ENCODE measurements at regions not wholly inside any gene's neighbourhood (a gene's known extent, or its start where the extent isn't known, plus 50 kb on each side); places are given as distances from the start of the nearest gene placed in this dataset.

GRCh38 chr4:11620861-11621260, 192.2 kb upstream of the HS3ST1 start:
- Histone ChIP-seq H3K9me3 (ENCODE audit: control insufficient read depth, insufficient read depth, low read length) (no peaks in the 10 kb centered on the region), H3K4me1 (ENCODE audit: control insufficient read depth, insufficient read depth, low read length) (no peaks in the 10 kb centered on the region; the same call in 1 of the 2 replicates), H3K27ac (ENCODE audit: low read length) (no peak overlapping the region), H3K27me3 (ENCODE audit: control insufficient read depth, insufficient read depth, low read length) (no peaks in the 10 kb centered on the region), H3K36me3 (ENCODE audit: control insufficient read depth, insufficient read depth, low read length) (no peaks in the 10 kb centered on the region), H3K4me3 (ENCODE audit: low read length) (no peak overlapping the region)
- WGBS (ENCODE audit: insufficient coverage, insufficient read length) = no CpG with 5 or more reads among the region's 2 CpGs
- no peak for DNase-seq (ENCODE audit: low read depth, low spot score)

GRCh38 chr4:11618666-11619282, 190.1 kb upstream of the HS3ST1 start:
- WGBS (ENCODE audit: insufficient coverage, insufficient read length) = no CpG with 5 or more reads among the region's 2 CpGs
- no peaks in the 10 kb centered on the region for H3K9me3 ChIP-seq (ENCODE audit: control insufficient read depth, insufficient read depth, low read length)

GRCh38 chr4:11616856-11617255, 188.2 kb upstream of the HS3ST1 start:
- WGBS (ENCODE audit: insufficient coverage, insufficient read length) = no CpG with 5 or more reads among the region's 4 CpGs

More at GRCh38 chr4:11618666-11619282, 190.1 kb upstream of the HS3ST1 start:
- Histone ChIP-seq H3K4me3 (ENCODE audit: low read length) (no peak overlapping the region), H3K36me3 (ENCODE audit: control insufficient read depth, insufficient read depth, low read length) (no peaks in the 10 kb centered on the region), H3K4me1 (ENCODE audit: control insufficient read depth, insufficient read depth, low read length) (no peaks in the 10 kb centered on the region), H3K27ac (ENCODE audit: low read length) (no peak overlapping the region), H3K27me3 (ENCODE audit: control insufficient read depth, insufficient read depth, low read length) (no peaks in the 10 kb centered on the region)
- no peak for DNase-seq (ENCODE audit: low read depth, low spot score)

GRCh38 chr4:11615601-11616000, 186.9 kb upstream of the HS3ST1 start:
- H3K36me3 ChIP-seq (ENCODE audit: control insufficient read depth, insufficient read depth, low read length) = no peaks in the 10 kb centered on the region
- no peak overlapping the region for H3K27ac ChIP-seq (ENCODE audit: low read length)
- H3K4me1 ChIP-seq (ENCODE audit: control insufficient read depth, insufficient read depth, low read length) = no peaks in the 10 kb centered on the region
- H3K9me3 ChIP-seq (ENCODE audit: control insufficient read depth, insufficient read depth, low read length) = no peaks in the 10 kb centered on the region
- no peaks in the 10 kb centered on the region for H3K27me3 ChIP-seq (ENCODE audit: control insufficient read depth, insufficient read depth, low read length)
- WGBS (ENCODE audit: insufficient coverage, insufficient read length) = no CpG with 5 or more reads among the region's 7 CpGs
- H3K4me3 ChIP-seq (ENCODE audit: low read length) = no peak overlapping the region
- no peak for DNase-seq (ENCODE audit: low read depth, low spot score)

More at GRCh38 chr4:11616856-11617255, 188.2 kb upstream of the HS3ST1 start:
- H3K4me1 ChIP-seq (ENCODE audit: control insufficient read depth, insufficient read depth, low read length) = no peaks in the 10 kb centered on the region
- no peaks in the 10 kb centered on the region for H3K27me3 ChIP-seq (ENCODE audit: control insufficient read depth, insufficient read depth, low read length)
- H3K27ac ChIP-seq (ENCODE audit: low read length) = no peak overlapping the region
- DNase-seq (ENCODE audit: low read depth, low spot score) = no peak
- H3K4me3 ChIP-seq (ENCODE audit: low read length) = no peak overlapping the region
- H3K9me3 ChIP-seq (ENCODE audit: control insufficient read depth, insufficient read depth, low read length) = no peaks in the 10 kb centered on the region
- no peaks in the 10 kb centered on the region for H3K36me3 ChIP-seq (ENCODE audit: control insufficient read depth, insufficient read depth, low read length)

GRCh38 chr4:11614426-11614825, 185.7 kb upstream of the HS3ST1 start:
- H3K4me3 ChIP-seq (ENCODE audit: low read length) = no peak overlapping the region
- DNase-seq (ENCODE audit: low read depth, low spot score) = no peak
- no peaks in the 10 kb centered on the region for H3K27me3 ChIP-seq (ENCODE audit: control insufficient read depth, insufficient read depth, low read length)
- H3K27ac ChIP-seq (ENCODE audit: low read length) = no peak overlapping the region
- no peaks in the 10 kb centered on the region for H3K9me3 ChIP-seq (ENCODE audit: control insufficient read depth, insufficient read depth, low read length)
- no peaks in the 10 kb centered on the region for H3K36me3 ChIP-seq (ENCODE audit: control insufficient read depth, insufficient read depth, low read length)
- whole genome bisulfite sequencing (ENCODE audit: insufficient coverage, insufficient read length) = no CpG with 5 or more reads among the region's 5 CpGs
- no peaks in the 10 kb centered on the region for H3K4me1 ChIP-seq (ENCODE audit: control insufficient read depth, insufficient read depth, low read length)

- Histone ChIP-seq H3K27ac (ENCODE audit: low read length) (no peak overlapping the region), H3K4me1 (ENCODE audit: control insufficient read depth, insufficient read depth, low read length) (no peaks in the 10 kb centered on the region), H3K36me3 (ENCODE audit: control insufficient read depth, insufficient read depth, low read length) (no peaks in the 10 kb centered on the region), H3K27me3 (ENCODE audit: control insufficient read depth, insufficient read depth, low read length) (no peaks in the 10 kb centered on the region), H3K9me3 (ENCODE audit: control insufficient read depth, insufficient read depth, low read length) (no peaks in the 10 kb centered on the region), H3K4me3 (ENCODE audit: low read length) (no peak overlapping the region)
- DNase-seq (ENCODE audit: low read depth, low spot score) = no peak
These were observed 183.2 kb upstream of the HS3ST1 start for GRCh38 chr4:11611868-11612267.

GRCh38 chr4:11609751-11610150, 181.1 kb upstream of the HS3ST1 start:
- Histone ChIP-seq H3K36me3 (ENCODE audit: control insufficient read depth, insufficient read depth, low read length) (no peaks in the 10 kb centered on the region), H3K9me3 (ENCODE audit: control insufficient read depth, insufficient read depth, low read length) (no peaks in the 10 kb centered on the region), H3K4me1 (ENCODE audit: control insufficient read depth, insufficient read depth, low read length) (no peaks in the 10 kb centered on the region), H3K4me3 (ENCODE audit: low read length) (no peak overlapping the region), H3K27ac (ENCODE audit: low read length) (no peak overlapping the region), H3K27me3 (ENCODE audit: control insufficient read depth, insufficient read depth, low read length) (no peaks in the 10 kb centered on the region)
- no peak for DNase-seq (ENCODE audit: low read depth, low spot score)
- WGBS (ENCODE audit: insufficient coverage, insufficient read length) = no CpG with 5 or more reads among the region's 2 CpGs

GRCh38 chr4:11608992-11609391, 180.3 kb upstream of the HS3ST1 start:
- Histone ChIP-seq H3K27me3 (ENCODE audit: control insufficient read depth, insufficient read depth, low read length) (no peaks in the 10 kb centered on the region), H3K4me1 (ENCODE audit: control insufficient read depth, insufficient read depth, low read length) (no peaks in the 10 kb centered on the region), H3K4me3 (ENCODE audit: low read length) (no peak overlapping the region), H3K27ac (ENCODE audit: low read length) (no peak overlapping the region), H3K36me3 (ENCODE audit: control insufficient read depth, insufficient read depth, low read length) (no peaks in the 10 kb centered on the region), H3K9me3 (ENCODE audit: control insufficient read depth, insufficient read depth, low read length) (no peaks in the 10 kb centered on the region)
- DNase-seq (ENCODE audit: low read depth, low spot score) = no peak

GRCh38 chr4:11606078-11606477, 177.4 kb upstream of the HS3ST1 start:
- no peak overlapping the region for H3K4me3 ChIP-seq (ENCODE audit: low read length)
- no CpG with 5 or more reads among the region's 1 CpG for WGBS (ENCODE audit: insufficient coverage, insufficient read length)

GRCh38 chr4:11605597-11605996, 176.9 kb upstream of the HS3ST1 start:
- no peaks in the 10 kb centered on the region for H3K4me1 ChIP-seq (ENCODE audit: control insufficient read depth, insufficient read depth, low read length)
- no peaks in the 10 kb centered on the region for H3K9me3 ChIP-seq (ENCODE audit: control insufficient read depth, insufficient read depth, low read length)
- no peaks in the 10 kb centered on the region for H3K36me3 ChIP-seq (ENCODE audit: control insufficient read depth, insufficient read depth, low read length)
- no peak for DNase-seq (ENCODE audit: low read depth, low spot score)
- no CpG with 5 or more reads among the region's 1 CpG for WGBS (ENCODE audit: insufficient coverage, insufficient read length)
- H3K27ac ChIP-seq (ENCODE audit: low read length) = no peak overlapping the region
- no peak overlapping the region for H3K4me3 ChIP-seq (ENCODE audit: low read length)
- no peaks in the 10 kb centered on the region for H3K27me3 ChIP-seq (ENCODE audit: control insufficient read depth, insufficient read depth, low read length)

More at GRCh38 chr4:11606078-11606477, 177.4 kb upstream of the HS3ST1 start:
- Histone ChIP-seq H3K36me3 (ENCODE audit: control insufficient read depth, insufficient read depth, low read length) (no peaks in the 10 kb centered on the region), H3K27ac (ENCODE audit: low read length) (no peak overlapping the region), H3K9me3 (ENCODE audit: control insufficient read depth, insufficient read depth, low read length) (no peaks in the 10 kb centered on the region), H3K27me3 (ENCODE audit: control insufficient read depth, insufficient read depth, low read length) (no peaks in the 10 kb centered on the region), H3K4me1 (ENCODE audit: control insufficient read depth, insufficient read depth, low read length) (no peaks in the 10 kb centered on the region)
- no peak for DNase-seq (ENCODE audit: low read depth, low spot score)

GRCh38 chr4:11604821-11605220, 176.1 kb upstream of the HS3ST1 start:
- no peak overlapping the region for H3K4me3 ChIP-seq (ENCODE audit: low read length)
- no CpG with 5 or more reads among the region's 3 CpGs for WGBS (ENCODE audit: insufficient coverage, insufficient read length)
- no peaks in the 10 kb centered on the region for H3K27me3 ChIP-seq (ENCODE audit: control insufficient read depth, insufficient read depth, low read length)
- no peak for DNase-seq (ENCODE audit: low read depth, low spot score)
- H3K36me3 ChIP-seq (ENCODE audit: control insufficient read depth, insufficient read depth, low read length) = no peaks in the 10 kb centered on the region
- no peaks in the 10 kb centered on the region for H3K9me3 ChIP-seq (ENCODE audit: control insufficient read depth, insufficient read depth, low read length)
- no peak overlapping the region for H3K27ac ChIP-seq (ENCODE audit: low read length)
- no peaks in the 10 kb centered on the region for H3K4me1 ChIP-seq (ENCODE audit: control insufficient read depth, insufficient read depth, low read length)
